Activated naive CD4-positive, alpha-beta T cell treated with anti-CD3 and anti-CD28 coated beads, Interleukin-2, amount 10 ng/mL, durations not matched to agents 7 days and 5 days (primary cell): ENCODE measurements at regions not wholly inside any gene's neighbourhood (a gene's known extent, or its start where the extent isn't known, plus 50 kb on each side); places are given as distances from the start of the nearest gene placed in this dataset.

ENCODE experiments used
- CTCF ChIA-PET: fragments of 350-600 bp; sonication (Branson Sonifier 250); formaldehyde crosslinking; loops from one replicate; lab custom pipeline; 2021; ENCODE audit warnings: antibody characterized with exemption; lab: Charles Lee
- DNase-seq: peaks from one replicate; pipeline ENCODE4 v3.0.0-alpha.2; 2020
- H3K27ac Mint-ChIP-seq: one replicate; pipeline ENCODE4 v1.8.0; 2021; ENCODE audit warnings: mild to moderate bottlenecking, moderate library complexity, mixed read lengths
- H3K27me3 Mint-ChIP-seq: one replicate; pipeline ENCODE4 v1.8.0; 2021; ENCODE audit warnings: mild to moderate bottlenecking, mixed read lengths
- H3K36me3 Mint-ChIP-seq: one replicate; pipeline ENCODE4 v1.8.0; 2021; ENCODE audit warnings: mixed read lengths
- H3K4me1 Mint-ChIP-seq: one replicate; pipeline ENCODE4 v1.8.0; 2021; ENCODE audit warnings: mixed read lengths
- H3K4me3 Mint-ChIP-seq: one replicate; pipeline ENCODE4 v1.8.0; 2021; ENCODE audit warnings: mild to moderate bottlenecking, moderate library complexity, mixed read lengths
- H3K9me3 Mint-ChIP-seq: one replicate; pipeline ENCODE4 v1.8.0; 2021; ENCODE audit warnings: mixed read lengths

GRCh38 chr2:145018502-145018901 is 498.6 kb upstream of the ZEB2 start:
- no peak overlapping the region for H3K4me3 Mint-ChIP-seq
- no peaks in the 10 kb centered on the region for H3K36me3 Mint-ChIP-seq
- no peaks in the 10 kb centered on the region for H3K4me1 Mint-ChIP-seq
- no peak overlapping the region for H3K27ac Mint-ChIP-seq
- no peaks in the 10 kb centered on the region for H3K9me3 Mint-ChIP-seq
- no peaks in the 10 kb centered on the region for H3K27me3 Mint-ChIP-seq
- DNase-seq, result no peak
- CTCF ChIA-PET, result no interaction called here

GRCh38 chr2:145017149-145017548 is 497.2 kb upstream of the ZEB2 start:
- H3K4me3 Mint-ChIP-seq, result no peak overlapping the region
- no peak overlapping the region for H3K27ac Mint-ChIP-seq
- no peaks in the 10 kb centered on the region for H3K9me3 Mint-ChIP-seq
- no peak for DNase-seq
- H3K4me1 Mint-ChIP-seq, result no peaks in the 10 kb centered on the region
- CTCF ChIA-PET, result no interaction called here
- no peaks in the 10 kb centered on the region for H3K27me3 Mint-ChIP-seq
- H3K36me3 Mint-ChIP-seq, result no peaks in the 10 kb centered on the region

GRCh38 chr2:145016711-145017110 is 496.8 kb upstream of the ZEB2 start:
- H3K4me3 Mint-ChIP-seq, result no peak overlapping the region

GRCh38 chr2:145015561-145015960 is 495.6 kb upstream of the ZEB2 start:
- no peaks in the 10 kb centered on the region for H3K27me3 Mint-ChIP-seq
- H3K9me3 Mint-ChIP-seq, result no peaks in the 10 kb centered on the region
- CTCF ChIA-PET, result no interaction called here
- no peak overlapping the region for H3K27ac Mint-ChIP-seq
- H3K4me1 Mint-ChIP-seq, result no peaks in the 10 kb centered on the region
- DNase-seq, result no peak
- no peak overlapping the region for H3K4me3 Mint-ChIP-seq
- no peaks in the 10 kb centered on the region for H3K36me3 Mint-ChIP-seq

More at GRCh38 chr2:145016711-145017110, 496.8 kb upstream of the ZEB2 start:
- H3K4me1 Mint-ChIP-seq, result no peaks in the 10 kb centered on the region
- no peaks in the 10 kb centered on the region for H3K36me3 Mint-ChIP-seq
- no peaks in the 10 kb centered on the region for H3K9me3 Mint-ChIP-seq
- H3K27ac Mint-ChIP-seq, result no peak overlapping the region
- no peak for DNase-seq
- no peaks in the 10 kb centered on the region for H3K27me3 Mint-ChIP-seq
- CTCF ChIA-PET, result no interaction called here

- H3K27ac Mint-ChIP-seq, result no peak overlapping the region
- H3K9me3 Mint-ChIP-seq, result no peaks in the 10 kb centered on the region
- CTCF ChIA-PET, result no interaction called here
- DNase-seq, result no peak
- H3K27me3 Mint-ChIP-seq, result no peaks in the 10 kb centered on the region
- no peaks in the 10 kb centered on the region for H3K4me1 Mint-ChIP-seq
- no peak overlapping the region for H3K4me3 Mint-ChIP-seq
- H3K36me3 Mint-ChIP-seq, result no peaks in the 10 kb centered on the region
These were observed 492.9 kb upstream of the ZEB2 start for GRCh38 chr2:145012806-145013205.

- no peak overlapping the region for H3K4me3 Mint-ChIP-seq
- H3K36me3 Mint-ChIP-seq, result no peaks in the 10 kb centered on the region
- no peak overlapping the region for H3K27ac Mint-ChIP-seq
- H3K9me3 Mint-ChIP-seq, result no peaks in the 10 kb centered on the region
- DNase-seq, result no peak
- H3K27me3 Mint-ChIP-seq, result no peaks in the 10 kb centered on the region
- CTCF ChIA-PET, result no interaction called here
- H3K4me1 Mint-ChIP-seq, result no peaks in the 10 kb centered on the region
These were observed 492.3 kb upstream of the ZEB2 start for GRCh38 chr2:145012214-145012670.

- Mint-ChIP-seq H3K4me1 (no peaks in the 10 kb centered on the region), H3K4me3 (no peak overlapping the region), H3K36me3 (no peaks in the 10 kb centered on the region), H3K27ac (no peak overlapping the region), H3K27me3 (no peaks in the 10 kb centered on the region), H3K9me3 (no peaks in the 10 kb centered on the region)
- DNase-seq, result no peak
- CTCF ChIA-PET, result no interaction called here
These were observed 490.7 kb upstream of the ZEB2 start for GRCh38 chr2:145010635-145011034.

GRCh38 chr2:145007960-145008263 is 488.0 kb upstream of the ZEB2 start:
- CTCF ChIA-PET, result interaction anchor here (0.5 kb wide), 1 partner anchor 652 kb away, joined by 3 read pairs; no protein-coding TSS in a partner anchor
- Mint-ChIP-seq H3K36me3 (no peaks in the 10 kb centered on the region), H3K27me3 (no peaks in the 10 kb centered on the region), H3K9me3 (no peaks in the 10 kb centered on the region), H3K4me3 (no peak overlapping the region), H3K27ac (no peak overlapping the region), H3K4me1 (no peaks in the 10 kb centered on the region)
- no peak for DNase-seq

- no peak for DNase-seq
- H3K4me1 Mint-ChIP-seq, result no peaks in the 10 kb centered on the region
- H3K9me3 Mint-ChIP-seq, result no peaks in the 10 kb centered on the region
- no peaks in the 10 kb centered on the region for H3K36me3 Mint-ChIP-seq
- H3K27ac Mint-ChIP-seq, result no peak overlapping the region
- H3K4me3 Mint-ChIP-seq, result no peak overlapping the region
- CTCF ChIA-PET, result no interaction called here
- no peaks in the 10 kb centered on the region for H3K27me3 Mint-ChIP-seq
These were observed 487.4 kb upstream of the ZEB2 start for GRCh38 chr2:145007093-145007959.

GRCh38 chr2:145002624-145003023 is 482.7 kb upstream of the ZEB2 start:
- Mint-ChIP-seq H3K36me3 (no peaks in the 10 kb centered on the region), H3K27ac (no peak overlapping the region), H3K9me3 (no peaks in the 10 kb centered on the region), H3K4me3 (no peak overlapping the region), H3K27me3 (no peaks in the 10 kb centered on the region), H3K4me1 (no peaks in the 10 kb centered on the region)
- no peak for DNase-seq
- CTCF ChIA-PET, result no interaction called here

GRCh38 chr2:145000376-145000775 is 480.5 kb upstream of the ZEB2 start:
- Mint-ChIP-seq H3K9me3 (no peaks in the 10 kb centered on the region), H3K27ac (no peak overlapping the region)

GRCh38 chr2:144999936-145000335 is 480.0 kb upstream of the ZEB2 start:
- no peak for DNase-seq
- Mint-ChIP-seq H3K9me3 (no peaks in the 10 kb centered on the region), H3K4me1 (no peaks in the 10 kb centered on the region), H3K36me3 (no peaks in the 10 kb centered on the region), H3K27ac (no peak overlapping the region), H3K27me3 (no peaks in the 10 kb centered on the region), H3K4me3 (no peak overlapping the region)
- CTCF ChIA-PET, result no interaction called here

More at GRCh38 chr2:145000376-145000775, 480.5 kb upstream of the ZEB2 start:
- CTCF ChIA-PET, result no interaction called here
- no peaks in the 10 kb centered on the region for H3K27me3 Mint-ChIP-seq
- H3K4me3 Mint-ChIP-seq, result no peak overlapping the region
- no peaks in the 10 kb centered on the region for H3K4me1 Mint-ChIP-seq
- no peak for DNase-seq
- H3K36me3 Mint-ChIP-seq, result no peaks in the 10 kb centered on the region

GRCh38 chr2:144999071-144999875 is 479.4 kb upstream of the ZEB2 start:
- H3K27ac Mint-ChIP-seq, result no peak overlapping the region
- no peaks in the 10 kb centered on the region for H3K9me3 Mint-ChIP-seq
- CTCF ChIA-PET, result no interaction called here
- H3K4me3 Mint-ChIP-seq, result no peak overlapping the region
- DNase-seq, result no peak
- no peaks in the 10 kb centered on the region for H3K27me3 Mint-ChIP-seq
- no peaks in the 10 kb centered on the region for H3K4me1 Mint-ChIP-seq
- no peaks in the 10 kb centered on the region for H3K36me3 Mint-ChIP-seq

GRCh38 chr2:144998435-144998834 is 478.5 kb upstream of the ZEB2 start:
- Mint-ChIP-seq H3K36me3 (no peaks in the 10 kb centered on the region), H3K4me1 (no peaks in the 10 kb centered on the region), H3K9me3 (no peaks in the 10 kb centered on the region), H3K4me3 (no peak overlapping the region), H3K27ac (no peak overlapping the region), H3K27me3 (no peaks in the 10 kb centered on the region)
- CTCF ChIA-PET, result no interaction called here
- DNase-seq, result no peak
